Neural cell (in vitro differentiated cells): ENCODE measurements at regions not wholly inside any gene's neighbourhood (a gene's known extent, or its start where the extent isn't known, plus 50 kb on each side); places are given as distances from the start of the nearest gene placed in this dataset.

Experiments
- EP300 ChIP-seq: fragments of 450-650 bp; conservative IDR thresholded peaks from 2 replicates; pipeline ENCODE4 v1.6.1; 2014; ENCODE audit warnings: antibody characterized with exemption, mild to moderate bottlenecking, moderate library complexity; ENCODE audit not compliant: poor library complexity, severe bottlenecking
- EZH2 ChIP-seq: fragments of 200-600, 300-800 bp; shearing (Covaris generic), sonication (generic); IDR thresholded peaks from 2 replicates; pipeline ENCODE4 v1.6.1; 2014; ENCODE audit warnings: antibody characterized with exemption, low read length, borderline replicate concordance, mild to moderate bottlenecking; ENCODE audit not compliant: insufficient read depth, poor library complexity, severe bottlenecking
- MXI1 ChIP-seq: fragments of 450-650 bp; conservative IDR thresholded peaks from 2 replicates; pipeline ENCODE4 v1.6.1; 2014; ENCODE audit warnings: antibody characterized with exemption, mild to moderate bottlenecking; ENCODE audit not compliant: poor library complexity, severe bottlenecking
- POLR2AphosphoS5 ChIP-seq: IDR thresholded peaks from 2 replicates; pipeline ENCODE4 v1.6.1; 2012
- SMC3 ChIP-seq: fragments of 450-650 bp; conservative IDR thresholded peaks from 2 replicates; pipeline ENCODE4 v1.6.1; 2014; ENCODE audit warnings: antibody characterized with exemption, mild to moderate bottlenecking, moderate library complexity; ENCODE audit not compliant: poor library complexity
- TAF1 ChIP-seq: IDR thresholded peaks from 2 replicates; pipeline ENCODE4 v1.6.1; 2012; ENCODE audit warnings: low read depth
- TF ChIP-seq, protein P1 (sequence below): fragments of 450-650 bp; IDR thresholded peaks from 2 replicates; pipeline ENCODE4 v1.5.1; 2014; ENCODE audit warnings: antibody characterized with exemption, mild to moderate bottlenecking, moderate library complexity; ENCODE audit not compliant: poor library complexity, severe bottlenecking

DNA sequence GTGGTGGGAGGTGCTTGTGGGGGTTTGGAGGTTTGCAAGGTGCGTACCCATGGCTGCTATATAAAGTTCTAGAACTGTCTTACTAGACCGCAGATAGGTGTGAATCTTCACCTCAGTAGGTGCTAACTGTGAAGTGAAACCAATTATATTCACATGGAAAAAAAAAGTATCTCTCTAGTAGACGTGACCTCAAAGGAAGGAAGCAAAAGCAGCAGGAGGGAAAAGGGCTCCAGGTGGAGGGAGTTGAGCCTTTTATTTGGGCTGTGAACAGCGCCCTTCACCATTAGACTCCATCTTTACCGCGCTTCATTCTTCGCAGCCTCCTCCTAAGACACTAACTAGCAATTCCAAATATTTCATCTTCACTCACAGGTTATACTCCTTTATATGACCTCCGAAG, 129.8 kb downstream of the TBX19 start:
- TF ChIP-seq EP300 (no peak), POLR2AphosphoS5 (no peak), EZH2 (no peak), MXI1 (no peak), TAF1 (no peak), SMC3 (no peak)
- TF ChIP-seq, protein P1, sequence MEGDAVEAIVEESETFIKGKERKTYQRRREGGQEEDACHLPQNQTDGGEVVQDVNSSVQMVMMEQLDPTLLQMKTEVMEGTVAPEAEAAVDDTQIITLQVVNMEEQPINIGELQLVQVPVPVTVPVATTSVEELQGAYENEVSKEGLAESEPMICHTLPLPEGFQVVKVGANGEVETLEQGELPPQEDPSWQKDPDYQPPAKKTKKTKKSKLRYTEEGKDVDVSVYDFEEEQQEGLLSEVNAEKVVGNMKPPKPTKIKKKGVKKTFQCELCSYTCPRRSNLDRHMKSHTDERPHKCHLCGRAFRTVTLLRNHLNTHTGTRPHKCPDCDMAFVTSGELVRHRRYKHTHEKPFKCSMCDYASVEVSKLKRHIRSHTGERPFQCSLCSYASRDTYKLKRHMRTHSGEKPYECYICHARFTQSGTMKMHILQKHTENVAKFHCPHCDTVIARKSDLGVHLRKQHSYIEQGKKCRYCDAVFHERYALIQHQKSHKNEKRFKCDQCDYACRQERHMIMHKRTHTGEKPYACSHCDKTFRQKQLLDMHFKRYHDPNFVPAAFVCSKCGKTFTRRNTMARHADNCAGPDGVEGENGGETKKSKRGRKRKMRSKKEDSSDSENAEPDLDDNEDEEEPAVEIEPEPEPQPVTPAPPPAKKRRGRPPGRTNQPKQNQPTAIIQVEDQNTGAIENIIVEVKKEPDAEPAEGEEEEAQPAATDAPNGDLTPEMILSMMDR: no peak
